ENCODE measurements at regions not wholly inside any gene's neighbourhood (a gene's known extent, or its start where the extent isn't known, plus 50 kb on each side); places are given as distances from the start of the nearest gene placed in this dataset.

- TF ChIP-seq CEBPB (IDR thresholded peaks at IDR 0.05; ENCODE audit: low read depth, low read length) (no peak), CREB1 (IDR thresholded peaks at IDR 0.05) (no peak)
Observed at GRCh38 chr17:70468661-70469060, 299.3 kb downstream of the KCNJ2 start (continued).

DNA sequence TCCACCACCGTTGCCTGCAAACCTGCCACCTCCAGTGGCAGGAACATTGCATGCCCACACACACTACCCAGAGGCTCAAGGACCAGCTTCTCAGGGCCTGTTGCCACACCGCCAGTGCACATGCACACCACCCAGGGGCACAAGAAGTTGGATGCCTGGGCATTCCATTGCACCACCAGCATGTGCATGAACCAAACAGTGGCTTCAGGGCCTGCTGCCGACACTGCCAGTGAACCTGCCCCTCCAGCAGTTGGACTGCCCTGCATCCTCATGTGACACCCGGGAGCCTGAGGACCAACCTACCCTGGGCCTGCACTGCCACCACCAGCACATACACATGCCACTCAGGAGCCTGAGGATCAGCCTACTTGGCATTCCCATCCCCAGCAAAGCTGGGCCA, 303.7 kb downstream of the KCNJ2 start:
- H2AK5ac ChIP-seq (ENCODE audit: low read depth, low read length), result no peak overlapping the region
- H3K56ac ChIP-seq (replicated peaks; ENCODE audit: insufficient read length, low read depth, low read length), result no peak overlapping the region
- no peak overlapping the region for H2AFZ ChIP-seq (ENCODE audit: low read length)
- no peaks in the 10 kb centered on the region for H3K36me3 ChIP-seq (ENCODE audit: control insufficient read depth in 2 of 4, insufficient read depth in 4 of 4, low read length in 3 of 4)
- no peaks in the 10 kb centered on the region for H3K23me2 ChIP-seq (ENCODE audit: low read depth, low read length)
- no peak overlapping the region for H4K5ac ChIP-seq (ENCODE audit: insufficient read length, low read depth, low read length)
- no peak overlapping the region for H3K9ac ChIP-seq (replicated peaks in 1 of 4; ENCODE audit: extremely low read depth in 1 of 4, low read depth in 3 of 4, low read length in 3 of 4)
- no peak overlapping the region for H2BK15ac ChIP-seq (ENCODE audit: low read length)
- H4K20me1 ChIP-seq (replicated peaks in 1 of 2; ENCODE audit: control insufficient read depth in 1 of 2, insufficient read depth in 2 of 2, low read length in 2 of 2), result no peaks in the 10 kb centered on the region
- H3K27ac ChIP-seq (ENCODE audit: low read depth, low read length), result no peak overlapping the region
- no peak overlapping the region for H3K14ac ChIP-seq (ENCODE audit: insufficient read length)
- H4K8ac ChIP-seq (ENCODE audit: extremely low read depth, insufficient read depth, low read length), result no peak overlapping the region; the same call in 1 of the 2 replicates
- DNase-seq (ENCODE audit: low read depth in 1 of 2, low spot score in 2 of 2) (no peak), FAIRE-seq (no peak)
- no peaks in the 10 kb centered on the region for H3K79me1 ChIP-seq (ENCODE audit: low read depth, low read length)
- no peak overlapping the region for H3K4me3 ChIP-seq (ENCODE audit: extremely low read depth in 1 of 4, insufficient read depth in 2 of 4, low read depth in 3 of 4, low read length in 4 of 4)
- H2BK20ac ChIP-seq (ENCODE audit: low read length), result no peak overlapping the region
- ChIA-PET CTCF (ENCODE audit: partially characterized antibody) (no interaction called here), POLR2A (ENCODE audit: partially characterized antibody) (no interaction called here)
- no peaks in the 10 kb centered on the region for H3K27me3 ChIP-seq (replicated peaks in 1 of 4; ENCODE audit: control insufficient read depth in 3 of 4, extremely low read depth in 1 of 4, insufficient read depth in 3 of 4, low read length in 3 of 4)
- no peak overlapping the region for H3K18ac ChIP-seq (ENCODE audit: extremely low read depth, low read length)
- no peak overlapping the region for H3K23ac ChIP-seq (ENCODE audit: insufficient read length)
- H3K4me1 ChIP-seq (replicated peaks in 1 of 4; ENCODE audit: control insufficient read depth in 3 of 4, insufficient read depth in 4 of 4, low read length in 3 of 4), result no peaks in the 10 kb centered on the region
- no peak overlapping the region for H3K4ac ChIP-seq (replicated peaks; ENCODE audit: insufficient read length, low read depth, low read length)
- H2BK5ac ChIP-seq (ENCODE audit: low read depth, low read length), result no peak overlapping the region
- 96% methylated on average over 4 of the region's 4 CpGs; no CpG with 5 or more reads in 1 of the 2 experiments for WGBS, 2 experiments (ENCODE audit: extremely low coverage in 1 of 2, insufficient coverage in 1 of 2, insufficient read length in 1 of 2, insufficient replicate concordance in 2 of 2, low coverage in 1 of 2, low lambda C conversion rate in 2 of 2, missing lambda C conversion rate in 1 of 2)
- no peaks in the 10 kb centered on the region for H3K79me2 ChIP-seq (ENCODE audit: control insufficient read depth in 1 of 2, insufficient read depth in 2 of 2, low read length in 2 of 2)
- H2BK12ac ChIP-seq (ENCODE audit: low read depth, low read length), result no peak overlapping the region
- no peak overlapping the region for H2BK120ac ChIP-seq (replicated peaks; ENCODE audit: low read depth, low read length)
- H3K9me3 ChIP-seq (ENCODE audit: insufficient read depth in 2 of 2, low read depth in 1 of 2, low read length in 1 of 2), result no peaks in the 10 kb centered on the region
- no peak overlapping the region for H3K4me2 ChIP-seq (ENCODE audit: insufficient read depth in 1 of 2, low read depth in 2 of 2, low read length in 2 of 2)
- H4K91ac ChIP-seq (replicated peaks; ENCODE audit: insufficient read length, low read length), result no peak overlapping the region
- no peak for TF ChIP-seq EGR1 (IDR thresholded peaks at IDR 0.05; ENCODE audit: borderline replicate concordance, low read depth, low read length)
- TF ChIP-seq SUZ12 (IDR thresholded peaks at IDR 0.05; ENCODE audit: low read length), result no peak
- TF ChIP-seq GABPA (IDR thresholded peaks at IDR 0.05; ENCODE audit: borderline replicate concordance, insufficient read depth, low read length), result no peak
- no peak for TF ChIP-seq SIX5 (IDR thresholded peaks at IDR 0.05; ENCODE audit: low read depth, low read length)
- no peak for TF ChIP-seq POLR2AphosphoS5 (IDR thresholded peaks at IDR 0.05; ENCODE audit: low read depth, low read length)
- TF ChIP-seq SP2 (IDR thresholded peaks at IDR 0.05; ENCODE audit: low read length), result no peak
- no peak for TF ChIP-seq SIN3A (conservative IDR thresholded peaks at IDR 0.05 in 1 of 2, IDR thresholded peaks at IDR 0.05 in 1 of 2; ENCODE audit: low read depth in 1 of 2, low read length in 2 of 2)
- TF ChIP-seq TEAD4 (IDR thresholded peaks at IDR 0.05; ENCODE audit: low read depth, low read length), result no peak
- TF ChIP-seq TAF7 (optimal IDR thresholded peaks at IDR 0.05; ENCODE audit: borderline replicate concordance, low read depth, low read length), result no peak
- no peak for TF ChIP-seq RAD21 (IDR thresholded peaks at IDR 0.05 in 1 of 2, conservative IDR thresholded peaks at IDR 0.05 in 1 of 2; ENCODE audit: low read depth in 2 of 2, low read length in 2 of 2)
- TF ChIP-seq NRF1 (IDR thresholded peaks at IDR 0.05; ENCODE audit: low read depth, low read length), result no peak
- no peak for TF ChIP-seq NANOG (IDR thresholded peaks at IDR 0.05; ENCODE audit: insufficient read depth, low read depth, low read length, poor library complexity, severe bottlenecking)
